ENCODE measurements at regions not wholly inside any gene's neighbourhood (a gene's known extent, or its start where the extent isn't known, plus 50 kb on each side); places are given as distances from the start of the nearest gene placed in this dataset.

DNA sequence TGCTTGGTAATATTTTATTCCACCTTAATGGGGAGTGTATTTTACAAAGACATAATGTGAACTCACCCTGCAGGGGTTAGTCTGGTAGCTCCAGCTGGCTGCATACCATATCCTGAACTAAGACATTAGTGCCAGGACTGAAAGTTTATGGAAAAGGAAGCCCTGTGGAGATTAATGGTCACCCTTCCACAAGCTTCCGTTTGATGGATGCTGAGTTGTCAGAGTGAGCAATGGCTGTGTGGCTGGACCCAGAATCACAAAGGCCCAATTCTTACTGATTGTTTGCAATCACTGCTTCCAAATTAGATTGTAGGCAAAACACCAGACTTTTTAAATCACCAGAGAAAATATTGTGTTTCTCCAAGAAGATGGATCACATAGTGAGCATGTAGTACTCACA is 90.1 kb upstream of the TRPC7 start:
- Histone ChIP-seq H3K9ac (ENCODE audit: low read length) (no peak overlapping the region), H3K79me2 (replicated peaks; ENCODE audit: insufficient read depth, low read length) (no peaks in the 10 kb centered on the region), H2AFZ (ENCODE audit: low read depth, low read length) (no peak overlapping the region), H3K4me2 (ENCODE audit: low read length) (no peak overlapping the region), H3K9me3 (ENCODE audit: low read length) (no peaks in the 10 kb centered on the region), H4K20me1 (ENCODE audit: insufficient read depth) (no peaks in the 10 kb centered on the region), H3K27ac (ENCODE audit: low read length) (no peak overlapping the region), H3K4me3 (ENCODE audit: low read length) (no peak overlapping the region), H3K27me3 (ENCODE audit: insufficient read depth, low read depth, low read length) (no peaks in the 10 kb centered on the region), H3K36me3 (ENCODE audit: insufficient read depth, low read length) (no peaks in the 10 kb centered on the region), H3F3A (ENCODE audit: insufficient read depth, low read length, poor library complexity, severe bottlenecking) (no peaks in the 10 kb centered on the region), H3K9me2 (ENCODE audit: insufficient read depth, low read length) (no peaks in the 10 kb centered on the region)
- TF ChIP-seq EP300 (conservative IDR thresholded peaks at IDR 0.05; ENCODE audit: poor library complexity, severe bottlenecking), result no peak
- no peak for TF ChIP-seq TAF1 (IDR thresholded peaks at IDR 0.05; ENCODE audit: low read depth)
- no peak for TF ChIP-seq SMC3 (conservative IDR thresholded peaks at IDR 0.05; ENCODE audit: poor library complexity)
- no peak for TF ChIP-seq EZH2 (IDR thresholded peaks at IDR 0.05; ENCODE audit: borderline replicate concordance, insufficient read depth, low read length, poor library complexity, severe bottlenecking)
- TF ChIP-seq, protein P1, sequence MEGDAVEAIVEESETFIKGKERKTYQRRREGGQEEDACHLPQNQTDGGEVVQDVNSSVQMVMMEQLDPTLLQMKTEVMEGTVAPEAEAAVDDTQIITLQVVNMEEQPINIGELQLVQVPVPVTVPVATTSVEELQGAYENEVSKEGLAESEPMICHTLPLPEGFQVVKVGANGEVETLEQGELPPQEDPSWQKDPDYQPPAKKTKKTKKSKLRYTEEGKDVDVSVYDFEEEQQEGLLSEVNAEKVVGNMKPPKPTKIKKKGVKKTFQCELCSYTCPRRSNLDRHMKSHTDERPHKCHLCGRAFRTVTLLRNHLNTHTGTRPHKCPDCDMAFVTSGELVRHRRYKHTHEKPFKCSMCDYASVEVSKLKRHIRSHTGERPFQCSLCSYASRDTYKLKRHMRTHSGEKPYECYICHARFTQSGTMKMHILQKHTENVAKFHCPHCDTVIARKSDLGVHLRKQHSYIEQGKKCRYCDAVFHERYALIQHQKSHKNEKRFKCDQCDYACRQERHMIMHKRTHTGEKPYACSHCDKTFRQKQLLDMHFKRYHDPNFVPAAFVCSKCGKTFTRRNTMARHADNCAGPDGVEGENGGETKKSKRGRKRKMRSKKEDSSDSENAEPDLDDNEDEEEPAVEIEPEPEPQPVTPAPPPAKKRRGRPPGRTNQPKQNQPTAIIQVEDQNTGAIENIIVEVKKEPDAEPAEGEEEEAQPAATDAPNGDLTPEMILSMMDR (IDR thresholded peaks at IDR 0.05; ENCODE audit: poor library complexity, severe bottlenecking), result no peak
- no peak for TF ChIP-seq POLR2AphosphoS5 (IDR thresholded peaks at IDR 0.05)
- no peak for TF ChIP-seq RAD21 (conservative IDR thresholded peaks at IDR 0.05)
- TF ChIP-seq, protein P2, sequence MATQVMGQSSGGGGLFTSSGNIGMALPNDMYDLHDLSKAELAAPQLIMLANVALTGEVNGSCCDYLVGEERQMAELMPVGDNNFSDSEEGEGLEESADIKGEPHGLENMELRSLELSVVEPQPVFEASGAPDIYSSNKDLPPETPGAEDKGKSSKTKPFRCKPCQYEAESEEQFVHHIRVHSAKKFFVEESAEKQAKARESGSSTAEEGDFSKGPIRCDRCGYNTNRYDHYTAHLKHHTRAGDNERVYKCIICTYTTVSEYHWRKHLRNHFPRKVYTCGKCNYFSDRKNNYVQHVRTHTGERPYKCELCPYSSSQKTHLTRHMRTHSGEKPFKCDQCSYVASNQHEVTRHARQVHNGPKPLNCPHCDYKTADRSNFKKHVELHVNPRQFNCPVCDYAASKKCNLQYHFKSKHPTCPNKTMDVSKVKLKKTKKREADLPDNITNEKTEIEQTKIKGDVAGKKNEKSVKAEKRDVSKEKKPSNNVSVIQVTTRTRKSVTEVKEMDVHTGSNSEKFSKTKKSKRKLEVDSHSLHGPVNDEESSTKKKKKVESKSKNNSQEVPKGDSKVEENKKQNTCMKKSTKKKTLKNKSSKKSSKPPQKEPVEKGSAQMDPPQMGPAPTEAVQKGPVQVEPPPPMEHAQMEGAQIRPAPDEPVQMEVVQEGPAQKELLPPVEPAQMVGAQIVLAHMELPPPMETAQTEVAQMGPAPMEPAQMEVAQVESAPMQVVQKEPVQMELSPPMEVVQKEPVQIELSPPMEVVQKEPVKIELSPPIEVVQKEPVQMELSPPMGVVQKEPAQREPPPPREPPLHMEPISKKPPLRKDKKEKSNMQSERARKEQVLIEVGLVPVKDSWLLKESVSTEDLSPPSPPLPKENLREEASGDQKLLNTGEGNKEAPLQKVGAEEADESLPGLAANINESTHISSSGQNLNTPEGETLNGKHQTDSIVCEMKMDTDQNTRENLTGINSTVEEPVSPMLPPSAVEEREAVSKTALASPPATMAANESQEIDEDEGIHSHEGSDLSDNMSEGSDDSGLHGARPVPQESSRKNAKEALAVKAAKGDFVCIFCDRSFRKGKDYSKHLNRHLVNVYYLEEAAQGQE (IDR thresholded peaks at IDR 0.05; ENCODE audit: borderline replicate concordance), result no peak
- TF ChIP-seq MXI1 (conservative IDR thresholded peaks at IDR 0.05; ENCODE audit: poor library complexity, severe bottlenecking), result no peak

- no peaks in the 10 kb centered on the region for H3F3A ChIP-seq (ENCODE audit: insufficient read depth, low read length, poor library complexity, severe bottlenecking)
These were observed 88.8 kb upstream of the TRPC7 start for GRCh38 chr5:136453986-136454758.

More at GRCh38 chr5:136453986-136454758, 88.8 kb upstream of the TRPC7 start:
- H3K9me2 ChIP-seq (ENCODE audit: insufficient read depth, low read length), result no peaks in the 10 kb centered on the region
- no peaks in the 10 kb centered on the region for H4K20me1 ChIP-seq (ENCODE audit: insufficient read depth)
- H3K36me3 ChIP-seq (ENCODE audit: insufficient read depth, low read length), result no peaks in the 10 kb centered on the region
- no peaks in the 10 kb centered on the region for H3K9me3 ChIP-seq (ENCODE audit: low read length)
- no peak overlapping the region for H3K9ac ChIP-seq (ENCODE audit: low read length)
- no peaks in the 10 kb centered on the region for H3K79me2 ChIP-seq (replicated peaks; ENCODE audit: insufficient read depth, low read length)
- H3K27ac ChIP-seq (ENCODE audit: low read length), result no peak overlapping the region
- TF ChIP-seq SMC3 (conservative IDR thresholded peaks at IDR 0.05; ENCODE audit: poor library complexity), result no peak
- TF ChIP-seq EZH2 (IDR thresholded peaks at IDR 0.05; ENCODE audit: borderline replicate concordance, insufficient read depth, low read length, poor library complexity, severe bottlenecking), result no peak
- TF ChIP-seq MXI1 (conservative IDR thresholded peaks at IDR 0.05; ENCODE audit: poor library complexity, severe bottlenecking), result no peak
- TF ChIP-seq, protein P2 (IDR thresholded peaks at IDR 0.05; ENCODE audit: borderline replicate concordance), result no peak
- TF ChIP-seq EP300 (conservative IDR thresholded peaks at IDR 0.05; ENCODE audit: poor library complexity, severe bottlenecking), result no peak
- TF ChIP-seq RAD21 (conservative IDR thresholded peaks at IDR 0.05), result no peak
- TF ChIP-seq TAF1 (IDR thresholded peaks at IDR 0.05; ENCODE audit: low read depth), result no peak
- no peak for TF ChIP-seq POLR2AphosphoS5 (IDR thresholded peaks at IDR 0.05)
- TF ChIP-seq, protein P1 (IDR thresholded peaks at IDR 0.05; ENCODE audit: poor library complexity, severe bottlenecking), result no peak
- no peaks in the 10 kb centered on the region for H3K27me3 ChIP-seq (ENCODE audit: insufficient read depth, low read depth, low read length)
- no peak overlapping the region for H3K4me3 ChIP-seq (ENCODE audit: low read length)
- no peak overlapping the region for H3K4me2 ChIP-seq (ENCODE audit: low read length)
- no peak overlapping the region for H2AFZ ChIP-seq (ENCODE audit: low read depth, low read length)

Data from neural cell (in vitro differentiated cells).